ENCODE measurements at regions not wholly inside any gene's neighbourhood (a gene's known extent, or its start where the extent isn't known, plus 50 kb on each side); places are given as distances from the start of the nearest gene placed in this dataset.
"Not testable (repeated sequence)": the region's sequence is repeated elsewhere in the genome, so short reads cannot be mapped to it uniquely, and the experiment has no call there.

GRCh38 chr1:208347191-208347590, 103.0 kb upstream of the PLXNA2 start:
- no peak for DNase-seq (ENCODE audit: low read depth)

- no peak for DNase-seq (ENCODE audit: low read depth)
These were observed 105.6 kb upstream of the PLXNA2 start for GRCh38 chr1:208349694-208350330.

GRCh38 chr1:208350815-208351214, 106.6 kb upstream of the PLXNA2 start:
- no peak for DNase-seq (ENCODE audit: low read depth)

- no peak for DNase-seq (ENCODE audit: low read depth)
These were observed 107.7 kb upstream of the PLXNA2 start for GRCh38 chr1:208351838-208352237.

GRCh38 chr1:208353797-208354196, 109.6 kb upstream of the PLXNA2 start:
- not testable (repeated sequence) for DNase-seq (ENCODE audit: low read depth)

- no peak for DNase-seq (ENCODE audit: low read depth)
These were observed 113.7 kb upstream of the PLXNA2 start for GRCh38 chr1:208357644-208358507.

- no peak for DNase-seq (ENCODE audit: low read depth)
These were observed 114.5 kb upstream of the PLXNA2 start for GRCh38 chr1:208358651-208359050.

GRCh38 chr1:208362011-208362410, 117.8 kb upstream of the PLXNA2 start:
- DNase-seq (ENCODE audit: low read depth), result no peak

GRCh38 chr1:208366559-208366958, 122.4 kb upstream of the PLXNA2 start:
- no peak for DNase-seq (ENCODE audit: low read depth)

GRCh38 chr1:208369045-208369444, 124.9 kb upstream of the PLXNA2 start:
- no peak for DNase-seq (ENCODE audit: low read depth)

- no peak for DNase-seq (ENCODE audit: low read depth)
These were observed 125.5 kb upstream of the PLXNA2 start for GRCh38 chr1:208369658-208370057.

GRCh38 chr1:208374391-208374941, 130.3 kb upstream of the PLXNA2 start:
- DNase-seq (ENCODE audit: low read depth), result no peak

GRCh38 chr1:208381481-208381880, 137.3 kb upstream of the PLXNA2 start:
- no peak for DNase-seq (ENCODE audit: low read depth)

- no peak for DNase-seq (ENCODE audit: low read depth)
These were observed 144.0 kb upstream of the PLXNA2 start for GRCh38 chr1:208387908-208388811.

- DNase-seq (ENCODE audit: low read depth), result no peak
These were observed 149.2 kb upstream of the PLXNA2 start for GRCh38 chr1:208393416-208393815.

- DNase-seq (ENCODE audit: low read depth), result no peak
These were observed 149.6 kb upstream of the PLXNA2 start for GRCh38 chr1:208393826-208394225.

GRCh38 chr1:208397286-208397685, 153.1 kb upstream of the PLXNA2 start:
- no peak for DNase-seq (ENCODE audit: low read depth)

GRCh38 chr1:208405014-208405413, 160.8 kb upstream of the PLXNA2 start:
- no peak for DNase-seq (ENCODE audit: low read depth)

GRCh38 chr1:208409176-208409575, 165.0 kb upstream of the PLXNA2 start:
- DNase-seq (ENCODE audit: low read depth), result no peak

GRCh38 chr1:208410409-208410808, 166.2 kb upstream of the PLXNA2 start:
- no peak for DNase-seq (ENCODE audit: low read depth)

- no peak for DNase-seq (ENCODE audit: low read depth)
These were observed 168.8 kb upstream of the PLXNA2 start for GRCh38 chr1:208413006-208413405.

- no peak for DNase-seq (ENCODE audit: low read depth)
These were observed 174.5 kb upstream of the PLXNA2 start for GRCh38 chr1:208418667-208419066.
